ENCODE measurements at regions not wholly inside any gene's neighbourhood (a gene's known extent, or its start where the extent isn't known, plus 50 kb on each side); places are given as distances from the start of the nearest gene placed in this dataset.

- no peaks in the 10 kb centered on the region for H3K27me3 Mint-ChIP-seq
- no peaks in the 10 kb centered on the region for H3K36me3 Mint-ChIP-seq (ENCODE audit: low read depth)
- H3K4me1 Mint-ChIP-seq (ENCODE audit: low read depth): no peaks in the 10 kb centered on the region
- no peak overlapping the region for H3K27ac Mint-ChIP-seq
- H3K4me3 Mint-ChIP-seq: no peak overlapping the region
- peaks cover 13% of the 10 kb centered on the region for H3K9me3 Mint-ChIP-seq
- intact Hi-C loops (cut with micrococcal nuclease): no loop called here
These were observed 634.4 kb upstream of the WWC1 start for GRCh38 chr5:167657016-167657415.

- H3K27me3 Mint-ChIP-seq: no peaks in the 10 kb centered on the region
- intact Hi-C loops (cut with micrococcal nuclease): no loop called here
- H3K4me1 Mint-ChIP-seq (ENCODE audit: low read depth): no peaks in the 10 kb centered on the region
These were observed 632.6 kb upstream of the WWC1 start for GRCh38 chr5:167658889-167659288.

DNA sequence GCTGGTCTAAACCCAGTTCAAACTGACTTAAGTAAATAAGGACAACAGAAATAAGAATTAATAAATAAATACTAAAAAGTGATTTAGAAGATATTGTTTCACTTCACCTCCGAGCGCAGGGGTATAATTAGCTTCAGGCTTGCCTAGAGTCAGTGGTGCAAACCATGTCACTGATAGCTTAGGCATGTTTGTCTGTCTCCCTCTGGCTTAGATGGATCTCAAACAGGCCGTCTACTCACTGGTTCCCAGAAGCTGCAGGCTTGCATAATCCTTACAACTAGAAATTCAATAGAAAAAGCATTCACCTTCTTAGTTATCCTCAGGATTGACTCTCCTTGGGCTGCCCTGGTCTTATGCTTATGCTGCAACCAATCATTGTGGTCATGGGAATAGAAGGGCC, 629.8 kb upstream of the WWC1 start:
- Mint-ChIP-seq H3K9me3 (no peaks in the 10 kb centered on the region), H3K4me1 (ENCODE audit: low read depth) (no peaks in the 10 kb centered on the region), H3K27ac (no peak overlapping the region), H3K27me3 (no peaks in the 10 kb centered on the region), H3K4me3 (no peak overlapping the region), H3K36me3 (ENCODE audit: low read depth) (no peaks in the 10 kb centered on the region)
- intact Hi-C loops (cut with micrococcal nuclease): no loop called here

More at GRCh38 chr5:167658889-167659288, 632.6 kb upstream of the WWC1 start:
- H3K27ac Mint-ChIP-seq: no peak overlapping the region
- H3K4me3 Mint-ChIP-seq: no peak overlapping the region
- H3K9me3 Mint-ChIP-seq: no peaks in the 10 kb centered on the region
- H3K36me3 Mint-ChIP-seq (ENCODE audit: low read depth): no peaks in the 10 kb centered on the region

GRCh38 chr5:167664222-167664804, 627.1 kb upstream of the WWC1 start:
- H3K4me1 Mint-ChIP-seq (ENCODE audit: low read depth): no peaks in the 10 kb centered on the region
- H3K36me3 Mint-ChIP-seq (ENCODE audit: low read depth): no peaks in the 10 kb centered on the region
- intact Hi-C loops (cut with micrococcal nuclease): no loop called here
- H3K27ac Mint-ChIP-seq: no peak overlapping the region
- H3K4me3 Mint-ChIP-seq: no peak overlapping the region
- no peaks in the 10 kb centered on the region for H3K27me3 Mint-ChIP-seq
- H3K9me3 Mint-ChIP-seq: no peaks in the 10 kb centered on the region

- no peaks in the 10 kb centered on the region for H3K27me3 Mint-ChIP-seq
- H3K27ac Mint-ChIP-seq: no peak overlapping the region
- H3K4me1 Mint-ChIP-seq (ENCODE audit: low read depth): no peaks in the 10 kb centered on the region
- no peaks in the 10 kb centered on the region for H3K9me3 Mint-ChIP-seq
- no peak overlapping the region for H3K4me3 Mint-ChIP-seq
- H3K36me3 Mint-ChIP-seq (ENCODE audit: low read depth): no peaks in the 10 kb centered on the region
- intact Hi-C loops (cut with micrococcal nuclease): no loop called here
These were observed 625.5 kb upstream of the WWC1 start for GRCh38 chr5:167665841-167666375.

- no peaks in the 10 kb centered on the region for H3K27me3 Mint-ChIP-seq
- no peak overlapping the region for H3K27ac Mint-ChIP-seq
- intact Hi-C loops (cut with micrococcal nuclease): no loop called here
- no peaks in the 10 kb centered on the region for H3K9me3 Mint-ChIP-seq
- no peaks in the 10 kb centered on the region for H3K36me3 Mint-ChIP-seq (ENCODE audit: low read depth)
- no peaks in the 10 kb centered on the region for H3K4me1 Mint-ChIP-seq (ENCODE audit: low read depth)
- H3K4me3 Mint-ChIP-seq: no peak overlapping the region
These were observed 620.3 kb upstream of the WWC1 start for GRCh38 chr5:167671176-167671575.

- H3K27ac Mint-ChIP-seq: no peak overlapping the region
- H3K27me3 Mint-ChIP-seq: no peaks in the 10 kb centered on the region
- H3K4me3 Mint-ChIP-seq: no peak overlapping the region
- no peaks in the 10 kb centered on the region for H3K9me3 Mint-ChIP-seq
- H3K4me1 Mint-ChIP-seq (ENCODE audit: low read depth): no peaks in the 10 kb centered on the region
- intact Hi-C loops (cut with micrococcal nuclease): no loop called here
- no peaks in the 10 kb centered on the region for H3K36me3 Mint-ChIP-seq (ENCODE audit: low read depth)
These were observed 617.5 kb upstream of the WWC1 start for GRCh38 chr5:167673942-167674341.

DNA sequence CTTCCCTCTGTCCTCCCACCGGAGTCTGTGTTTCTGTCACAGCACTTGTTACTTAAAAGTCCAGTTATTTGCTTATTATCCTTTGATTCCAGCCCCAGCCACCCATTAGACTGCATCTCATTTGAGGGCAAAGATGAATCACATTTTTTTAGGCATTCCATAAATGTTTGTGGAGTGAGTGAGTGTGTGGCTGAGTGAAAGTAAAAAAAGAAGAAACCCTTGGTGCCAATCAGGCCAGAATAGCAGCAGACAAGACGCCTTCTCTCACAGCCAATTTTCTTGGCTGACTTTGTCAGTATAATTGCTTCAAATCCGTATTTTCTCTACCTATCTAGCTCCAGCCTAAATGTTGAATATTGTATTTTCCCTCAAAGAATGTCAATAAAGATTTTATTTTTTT, 613.0 kb upstream of the WWC1 start:
- Mint-ChIP-seq H3K4me3 (no peak overlapping the region), H3K9me3 (peaks cover 5% of the 10 kb centered on the region), H3K36me3 (ENCODE audit: low read depth) (no peaks in the 10 kb centered on the region), H3K27ac (no peak overlapping the region), H3K27me3 (no peaks in the 10 kb centered on the region), H3K4me1 (ENCODE audit: low read depth) (no peaks in the 10 kb centered on the region)
- intact Hi-C loops (cut with micrococcal nuclease): no loop called here

DNA sequence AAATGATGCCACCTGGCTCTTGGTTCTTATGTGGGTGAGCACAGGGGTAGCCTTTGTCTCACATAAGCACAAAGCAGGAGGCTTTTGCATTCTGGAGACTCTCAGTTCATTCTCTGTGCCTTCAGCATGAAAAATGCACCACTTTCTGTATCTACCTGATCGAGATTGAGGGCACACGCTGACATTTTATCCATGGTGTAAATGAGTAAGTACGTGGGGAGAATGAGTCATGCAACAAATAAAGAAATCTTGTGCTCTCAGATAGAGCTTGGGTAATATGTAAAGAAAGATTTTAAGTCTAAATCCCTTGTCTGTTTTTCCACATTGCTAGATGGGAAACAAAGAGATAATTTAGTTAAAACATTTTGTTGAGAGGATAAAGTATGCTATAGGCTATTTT, 607.2 kb upstream of the WWC1 start:
- Mint-ChIP-seq H3K27ac (no peak overlapping the region), H3K4me1 (ENCODE audit: low read depth) (no peaks in the 10 kb centered on the region), H3K36me3 (ENCODE audit: low read depth) (no peaks in the 10 kb centered on the region), H3K27me3 (no peaks in the 10 kb centered on the region), H3K9me3 (peaks cover 5% of the 10 kb centered on the region), H3K4me3 (no peak overlapping the region)
- intact Hi-C loops (cut with micrococcal nuclease): no loop called here

DNA sequence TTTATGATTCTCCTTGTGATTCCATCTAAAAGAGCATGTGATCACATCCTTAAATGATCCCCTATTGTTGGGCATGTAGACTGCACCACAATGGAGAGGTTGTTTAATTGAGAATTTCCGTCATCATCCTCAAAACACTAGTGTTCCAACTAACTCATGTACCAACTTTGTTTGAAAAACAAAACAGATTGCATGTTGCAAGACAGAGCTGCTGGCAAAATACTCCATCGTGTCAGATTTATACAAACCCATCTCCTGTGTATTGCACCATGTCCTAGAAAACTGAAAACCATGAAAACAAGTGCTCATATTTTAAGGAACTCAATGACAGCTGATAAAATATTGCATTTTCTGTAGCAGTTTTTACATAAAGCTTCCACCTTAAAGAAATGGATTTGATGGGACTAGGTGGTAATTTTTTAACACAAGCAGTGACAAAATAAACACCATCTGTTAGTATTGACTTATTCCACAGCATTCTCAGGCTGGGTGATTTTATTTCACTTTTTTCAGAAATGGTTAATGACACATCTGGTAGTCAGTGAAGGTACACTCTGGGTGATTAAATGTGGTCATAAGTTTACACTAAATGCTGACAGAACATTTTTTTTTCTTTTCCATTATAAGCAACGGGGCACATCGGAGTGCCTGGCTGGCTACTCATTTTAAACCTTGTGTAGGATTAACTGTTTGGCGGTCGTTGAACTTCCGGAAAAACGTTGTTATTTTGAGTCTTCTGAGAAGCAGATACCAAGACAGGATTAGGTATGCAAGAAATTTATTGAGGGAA, 602.9 kb upstream of the WWC1 start:
- H3K4me1 Mint-ChIP-seq (ENCODE audit: low read depth): no peaks in the 10 kb centered on the region

DNA sequence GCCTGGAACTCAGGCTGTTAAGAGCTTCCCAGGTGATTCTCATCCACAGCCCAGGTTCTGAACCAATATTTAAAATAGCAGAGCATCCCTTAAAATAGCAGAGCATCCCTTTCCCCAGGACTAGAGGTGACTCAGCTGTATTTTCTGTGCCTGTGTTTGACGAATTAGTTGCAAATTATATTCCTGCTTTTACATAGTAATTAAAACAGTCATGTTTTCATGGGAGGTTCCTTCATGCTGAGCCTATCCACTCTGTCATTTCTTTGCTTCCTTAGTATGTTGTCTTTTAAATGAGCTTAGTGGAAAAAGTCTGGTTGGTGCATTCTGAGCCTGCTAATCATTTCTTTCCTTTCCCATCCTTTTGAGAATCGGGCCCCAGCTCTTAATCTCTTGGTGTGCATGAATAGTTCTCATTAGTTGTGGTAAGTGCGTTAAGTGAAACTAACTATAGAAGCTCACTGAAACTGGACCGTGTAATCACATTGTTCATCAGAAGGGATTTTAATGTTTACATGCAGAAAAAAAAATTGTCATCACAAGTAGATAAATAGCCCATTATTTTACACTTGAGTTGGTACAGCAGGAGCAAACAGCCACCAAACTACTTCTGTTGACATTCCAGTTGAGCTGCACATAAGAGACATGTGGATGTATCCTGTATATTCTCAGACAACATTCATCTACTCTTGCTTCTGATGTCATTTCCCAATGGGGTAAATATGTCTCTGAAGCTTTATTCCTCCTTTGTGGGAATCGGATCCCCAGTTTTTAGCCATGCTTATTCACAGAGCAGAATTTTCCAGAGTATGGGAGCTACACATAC, 596.9 kb upstream of the WWC1 start:
- intact Hi-C loops (cut with micrococcal nuclease): no loop called here
- H3K27ac Mint-ChIP-seq: no peak overlapping the region
- no peaks in the 10 kb centered on the region for H3K9me3 Mint-ChIP-seq
- no peaks in the 10 kb centered on the region for H3K4me1 Mint-ChIP-seq (ENCODE audit: low read depth)
- H3K36me3 Mint-ChIP-seq (ENCODE audit: low read depth): no peaks in the 10 kb centered on the region
- no peaks in the 10 kb centered on the region for H3K27me3 Mint-ChIP-seq
- no peak overlapping the region for H3K4me3 Mint-ChIP-seq

More for the DNA sequence above, 602.9 kb upstream of the WWC1 start:
- intact Hi-C loops (cut with micrococcal nuclease): no loop called here
- Mint-ChIP-seq H3K4me3 (no peak overlapping the region), H3K9me3 (no peaks in the 10 kb centered on the region), H3K27me3 (no peaks in the 10 kb centered on the region), H3K27ac (no peak overlapping the region), H3K36me3 (ENCODE audit: low read depth) (no peaks in the 10 kb centered on the region)

- no peak overlapping the region for H3K27ac Mint-ChIP-seq
- H3K27me3 Mint-ChIP-seq: no peaks in the 10 kb centered on the region
These were observed 594.7 kb upstream of the WWC1 start for GRCh38 chr5:167696558-167697314.

DNA sequence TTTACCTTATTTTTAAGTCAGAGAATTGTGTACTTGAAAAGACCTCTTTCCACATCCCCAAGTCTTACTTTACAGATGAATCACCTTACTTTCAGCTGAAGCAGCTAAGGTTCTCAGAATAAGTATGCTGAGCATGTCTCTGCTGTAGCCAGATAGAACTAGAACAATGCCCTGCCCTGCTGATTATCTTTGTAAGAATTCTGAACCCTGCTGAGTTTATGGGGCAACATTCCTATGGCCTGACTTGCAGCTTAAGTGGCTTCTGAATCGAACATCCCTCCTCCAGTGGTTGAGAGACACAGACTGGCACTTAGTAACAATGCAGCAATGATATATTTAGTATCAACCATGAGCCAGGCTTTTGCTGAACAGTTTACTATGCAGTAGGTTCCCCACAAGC, 592.0 kb upstream of the WWC1 start:
- intact Hi-C loops (cut with micrococcal nuclease): no loop called here
- H3K27me3 Mint-ChIP-seq: no peaks in the 10 kb centered on the region
- no peaks in the 10 kb centered on the region for H3K36me3 Mint-ChIP-seq (ENCODE audit: low read depth)
- H3K27ac Mint-ChIP-seq: no peak overlapping the region
- H3K4me3 Mint-ChIP-seq: no peak overlapping the region
- H3K9me3 Mint-ChIP-seq: no peaks in the 10 kb centered on the region
- H3K4me1 Mint-ChIP-seq (ENCODE audit: low read depth): no peaks in the 10 kb centered on the region

More at GRCh38 chr5:167696558-167697314, 594.7 kb upstream of the WWC1 start:
- no peaks in the 10 kb centered on the region for H3K9me3 Mint-ChIP-seq
- no peak overlapping the region for H3K4me3 Mint-ChIP-seq
- no peaks in the 10 kb centered on the region for H3K4me1 Mint-ChIP-seq (ENCODE audit: low read depth)
- intact Hi-C loops (cut with micrococcal nuclease): no loop called here
- no peaks in the 10 kb centered on the region for H3K36me3 Mint-ChIP-seq (ENCODE audit: low read depth)

Data from dendritic cell treated with granulocyte-macrophage colony-stimulating factor and Interleukin-4, amounts not matched to agents 40 ng/mL and 50 ng/mL, for 4 days (primary cell).